ENCODE measurements at regions not wholly inside any gene's neighbourhood (a gene's known extent, or its start where the extent isn't known, plus 50 kb on each side); places are given as distances from the start of the nearest gene placed in this dataset.
A peak's percentile ranks its signal among the peaks of the same experiment; 100 is the strongest.

DNA sequence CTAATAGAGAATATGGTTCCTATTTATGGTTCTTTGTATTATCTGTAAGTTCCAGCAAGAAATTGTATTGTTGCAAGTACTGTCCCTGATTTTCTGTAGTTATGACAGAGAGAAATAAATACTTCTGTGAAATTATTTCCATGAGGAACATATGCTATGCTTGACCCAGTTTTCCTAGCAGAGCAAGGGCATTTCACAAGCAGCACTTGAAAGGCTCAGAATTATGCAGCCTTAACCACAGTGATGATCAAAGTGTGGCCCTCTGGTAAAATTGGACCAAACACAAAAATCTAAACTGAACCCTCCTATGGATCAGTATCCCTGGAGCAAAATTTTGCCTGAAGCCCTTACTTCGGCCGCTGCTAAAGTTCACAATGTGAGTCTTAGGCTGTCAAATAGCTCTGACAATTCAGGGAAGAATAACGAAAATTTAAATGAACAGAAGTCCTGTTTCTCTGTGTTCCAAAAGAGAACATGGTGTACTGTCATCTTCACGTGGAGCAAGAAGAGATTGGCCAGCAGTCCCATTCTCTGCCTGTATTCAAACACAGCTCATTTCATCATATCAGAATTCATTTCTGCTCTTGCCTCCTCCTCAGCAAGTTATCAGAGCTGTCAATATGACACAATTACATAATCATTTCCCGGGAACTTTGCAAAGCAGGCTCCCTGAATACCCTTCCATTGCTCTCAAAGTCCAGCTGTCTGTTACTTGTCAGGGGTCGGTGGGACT is 471.9 kb downstream of the RPS29 start:
- ATAC-seq = peak; percentile 45 to 88 (median 78)
- no peak for TF ChIP-seq POLR2A (IDR thresholded peaks at IDR 0.05)
- TF ChIP-seq, protein P1, sequence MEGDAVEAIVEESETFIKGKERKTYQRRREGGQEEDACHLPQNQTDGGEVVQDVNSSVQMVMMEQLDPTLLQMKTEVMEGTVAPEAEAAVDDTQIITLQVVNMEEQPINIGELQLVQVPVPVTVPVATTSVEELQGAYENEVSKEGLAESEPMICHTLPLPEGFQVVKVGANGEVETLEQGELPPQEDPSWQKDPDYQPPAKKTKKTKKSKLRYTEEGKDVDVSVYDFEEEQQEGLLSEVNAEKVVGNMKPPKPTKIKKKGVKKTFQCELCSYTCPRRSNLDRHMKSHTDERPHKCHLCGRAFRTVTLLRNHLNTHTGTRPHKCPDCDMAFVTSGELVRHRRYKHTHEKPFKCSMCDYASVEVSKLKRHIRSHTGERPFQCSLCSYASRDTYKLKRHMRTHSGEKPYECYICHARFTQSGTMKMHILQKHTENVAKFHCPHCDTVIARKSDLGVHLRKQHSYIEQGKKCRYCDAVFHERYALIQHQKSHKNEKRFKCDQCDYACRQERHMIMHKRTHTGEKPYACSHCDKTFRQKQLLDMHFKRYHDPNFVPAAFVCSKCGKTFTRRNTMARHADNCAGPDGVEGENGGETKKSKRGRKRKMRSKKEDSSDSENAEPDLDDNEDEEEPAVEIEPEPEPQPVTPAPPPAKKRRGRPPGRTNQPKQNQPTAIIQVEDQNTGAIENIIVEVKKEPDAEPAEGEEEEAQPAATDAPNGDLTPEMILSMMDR (IDR thresholded peaks at IDR 0.05) = no peak
- intact Hi-C loops (cut with DNase I) = no loop called here

DNA sequence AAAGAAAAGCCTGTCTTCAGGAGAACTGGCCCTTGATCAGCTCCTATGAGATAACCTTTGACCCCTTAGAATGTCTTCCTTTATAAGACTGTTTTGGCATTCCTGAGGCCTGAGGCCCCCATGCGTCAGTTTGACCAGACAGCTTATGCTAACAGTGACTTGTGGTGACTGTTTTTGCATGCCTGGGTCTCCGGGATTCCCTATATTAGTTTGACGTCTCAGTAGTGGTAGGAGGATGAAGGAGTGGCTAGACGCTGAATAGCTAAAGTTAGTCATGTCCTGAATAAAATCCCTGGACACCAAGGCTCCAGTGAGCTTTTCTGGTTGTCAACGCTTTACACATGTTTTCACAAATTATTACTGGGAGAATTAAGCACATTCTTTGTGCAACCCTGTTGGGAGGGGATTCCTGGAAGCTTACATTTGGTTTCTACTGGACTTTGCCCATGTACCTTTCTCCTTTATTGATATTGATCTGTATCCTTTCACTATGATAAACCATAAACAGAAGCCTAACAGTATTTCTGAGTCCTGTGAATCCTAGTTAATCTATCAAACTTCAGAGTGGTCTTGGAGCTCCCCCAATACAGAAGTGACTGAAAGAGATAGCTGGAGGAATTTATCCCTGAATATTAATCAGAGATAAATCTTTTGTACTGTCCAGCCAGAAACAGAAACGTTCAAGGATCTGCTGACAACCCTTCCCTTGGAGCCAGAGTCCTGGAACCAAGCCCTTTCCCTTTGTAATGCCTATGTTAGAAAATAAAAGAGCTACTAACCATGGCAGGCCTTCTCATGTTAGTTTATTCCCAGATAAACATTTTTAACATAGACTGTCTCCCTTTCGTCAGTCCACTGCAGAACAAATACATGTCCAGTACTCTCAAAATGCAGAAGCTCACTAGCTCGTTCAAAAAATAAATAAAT is 479.2 kb downstream of the RPS29 start:
- WGBS (ENCODE audit: insufficient coverage, low coverage, low lambda C conversion rate, missing lambda C conversion rate) = 21% methylated on average over 8 of the region's 8 CpGs
- H3K27me3 ChIP-seq = no peaks in the 10 kb centered on the region
- TF ChIP-seq, protein P1 (IDR thresholded peaks at IDR 0.05) = no peak
- no peak for TF ChIP-seq POLR2A (IDR thresholded peaks at IDR 0.05)
- intact Hi-C loops (cut with DNase I) = no loop called here
- no peak for DNase-seq
- ATAC-seq = peak; percentile 78 to 94 (median 84)
- peaks cover 0 to 15% (median 0%) of the 10 kb centered on the region in 4 donors for H3K4me1 ChIP-seq
- H3K9me3 ChIP-seq = no peaks in the 10 kb centered on the region
- peak overlapping the region in 2 of 3 donors; percentile 26 to 56 for H3K27ac ChIP-seq
- H3K4me3 ChIP-seq = peak overlapping the region in 1 of 3 donors; percentile 9
- H3K36me3 ChIP-seq = no peaks in the 10 kb centered on the region

More for the DNA sequence above, 471.9 kb downstream of the RPS29 start:
- Histone ChIP-seq H3K9me3 (no peaks in the 10 kb centered on the region), H3K27ac (peak overlapping the region in 1 of 3 donors; percentile 13), H3K4me3 (no peak overlapping the region), H3K4me1 (peaks cover 0 to 18% (median 0%) of the 10 kb centered on the region in 4 donors), H3K27me3 (no peaks in the 10 kb centered on the region), H3K36me3 (no peaks in the 10 kb centered on the region)
- 32% methylated on average over 6 of the region's 6 CpGs for WGBS (ENCODE audit: insufficient coverage, low coverage, low lambda C conversion rate, missing lambda C conversion rate)
- DNase-seq = no peak

DNA sequence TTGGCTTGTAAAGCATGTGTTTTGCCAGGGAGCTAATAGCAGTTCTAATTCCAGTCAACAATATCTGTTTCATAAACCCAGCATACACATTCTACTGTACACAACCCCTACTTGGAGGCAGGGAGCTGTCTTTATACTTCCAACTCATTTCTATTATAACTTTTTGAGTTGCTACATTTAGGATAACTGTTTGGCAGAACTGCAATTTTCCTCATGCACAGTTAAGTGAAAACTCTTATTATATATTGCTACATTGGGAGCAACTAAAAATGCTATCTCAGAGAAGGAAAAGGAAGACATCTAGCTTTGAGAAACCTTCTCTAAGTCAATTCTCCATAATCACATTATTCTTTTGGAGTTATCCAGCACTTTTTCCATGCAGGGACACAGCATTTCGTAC is 480.2 kb downstream of the RPS29 start:
- ATAC-seq (no peak), DNase-seq (no peak)
- Histone ChIP-seq H3K27ac (no peak overlapping the region), H3K36me3 (no peaks in the 10 kb centered on the region), H3K9me3 (no peaks in the 10 kb centered on the region), H3K4me1 (peaks cover 0 to 15% (median 0%) of the 10 kb centered on the region in 4 donors), H3K27me3 (no peaks in the 10 kb centered on the region), H3K4me3 (no peak overlapping the region)
- 56% methylated on average over 1 of the region's 1 CpG for WGBS (ENCODE audit: insufficient coverage, low coverage, low lambda C conversion rate, missing lambda C conversion rate)
- intact Hi-C loops (cut with DNase I) = no loop called here
- TF ChIP-seq, protein P1 (IDR thresholded peaks at IDR 0.05) = no peak
- TF ChIP-seq POLR2A (IDR thresholded peaks at IDR 0.05) = no peak

- intact Hi-C loops (cut with DNase I) = no loop called here
- no peaks in the 10 kb centered on the region for H3K27me3 ChIP-seq
- H3K4me3 ChIP-seq = no peak overlapping the region
- no peaks in the 10 kb centered on the region for H3K36me3 ChIP-seq
- peaks cover 0 to 15% (median 0%) of the 10 kb centered on the region in 4 donors for H3K4me1 ChIP-seq
- TF ChIP-seq, protein P1 (IDR thresholded peaks at IDR 0.05) = no peak
- TF ChIP-seq POLR2A (IDR thresholded peaks at IDR 0.05) = no peak
- no peak overlapping the region for H3K27ac ChIP-seq
- ATAC-seq = no peak
- no peaks in the 10 kb centered on the region for H3K9me3 ChIP-seq
- DNase-seq = no peak
- WGBS (ENCODE audit: insufficient coverage, low coverage, low lambda C conversion rate, missing lambda C conversion rate) = 96% methylated on average over 4 of the region's 4 CpGs
These were observed 480.7 kb downstream of the RPS29 start for GRCh38 chr14:49105512-49105911.
